K562 (cell line): ENCODE measurements at regions not wholly inside any gene's neighbourhood (a gene's known extent, or its start where the extent isn't known, plus 50 kb on each side); places are given as distances from the start of the nearest gene placed in this dataset.

ENCODE experiments used
- ATAC-seq: fragments of 200-7000 bp; cut with Tn5 transposase; 3 replicates; pipeline ENCODE4 v1.9.1; 2020; ENCODE audit warnings: moderate library complexity
- BruUV-seq: library from RNA; stranded (reverse); fragments of 400-500 nt; replicated peaks from 2 replicates; lab custom pipeline; 2021; lab: Mats Ljungman, UMichigan
- CTCF ChIA-PET: fragments of 300-600 bp; formaldehyde crosslinking; extraction: SDS; loops from one replicate; lab custom pipeline; 2021; ENCODE audit warnings: low intra/inter-chr PET ratio; lab: Yijun Ruan, JAX
- POLR2A ChIA-PET: fragments of 300-600, 350-650 bp; sonication (Branson Sonifier 250); formaldehyde crosslinking; extraction: SDS; loops from one replicate; lab custom pipeline; 2021; ENCODE audit warnings: antibody characterized with exemption, inconsistent platforms; lab: Yijun Ruan, JAX
- DNase-seq, 4 experiments: peaks; one replicate each; pipeline versions ENCODE4 v3.0.0 to v3.0.0-alpha.2; 2011 to 2018; ENCODE audit warnings: low spot score in 3 of 4, mixed read lengths in 3 of 4; ENCODE audit errors: extremely low read depth in 1 of 4
- FAIRE-seq: peaks from 2 replicates; lab custom pipeline; 2011; peaks lifted over from hg19 to GRCh38; lab: Jason Lieb, UNC
- H2AFZ ChIP-seq: 2 replicates; pipeline ENCODE4 v1.6.0; 2011; ENCODE audit warnings: low read depth, low read length, control low read depth, inconsistent platforms
- H3K27ac ChIP-seq: fragments of 200-600 bp; 3 replicates; pipeline ENCODE4 v1.8.0; 2011; ENCODE audit warnings: low read depth, mild to moderate bottlenecking, control low read depth, inconsistent platforms, low read length, moderate library complexity, mixed read lengths; ENCODE audit errors: extremely low read depth
- H3K27me3 ChIP-seq, 2 experiments: fragments of 300-600 bp in 1 of 2; 2 replicates in 1 of 2; 3 replicates in 1 of 2; pipeline versions ENCODE4 v1.6.0 to v1.8.0; 2011; ENCODE audit warnings: inconsistent platforms in 2 of 2, low read length in 2 of 2, mild to moderate bottlenecking in 1 of 2, mixed read lengths in 1 of 2, moderate library complexity in 1 of 2; ENCODE audit not compliant: control insufficient read depth in 2 of 2, insufficient read depth in 2 of 2
- H3K36me3 ChIP-seq: fragments of 300-600 bp; 3 replicates; pipeline ENCODE4 v1.8.0; 2011; ENCODE audit warnings: mild to moderate bottlenecking, low read length, inconsistent platforms; ENCODE audit not compliant: control insufficient read depth, insufficient read depth
- H3K4me1 ChIP-seq, 2 experiments: fragments of 200-600 bp in 1 of 2; replicated peaks in 1 of 2; 2 replicates in 1 of 2; 3 replicates in 1 of 2; pipeline versions ENCODE4 v1.5.1 to v1.8.0; 2011; ENCODE audit warnings: inconsistent platforms in 2 of 2, low read length in 2 of 2, mild to moderate bottlenecking in 1 of 2, mixed read lengths in 1 of 2, moderate library complexity in 1 of 2; ENCODE audit not compliant: control insufficient read depth in 2 of 2, insufficient read depth in 2 of 2
- H3K4me2 ChIP-seq: 2 replicates; pipeline ENCODE4 v1.6.1; 2011; ENCODE audit warnings: low read length, control low read depth, inconsistent platforms, mixed read lengths; ENCODE audit not compliant: insufficient read depth
- H3K4me3 ChIP-seq: fragments of 200-600 bp; sonication (generic), shearing (Covaris generic); 2 replicates; pipeline ENCODE4 v1.5.1; 2016; ENCODE audit warnings: control low read depth, inconsistent platforms
- H3K79me2 ChIP-seq: fragments of 200-600 bp; 3 replicates; pipeline ENCODE4 v1.8.0; 2011; ENCODE audit warnings: low read length, inconsistent platforms; ENCODE audit not compliant: control insufficient read depth, insufficient read depth
- H3K9ac ChIP-seq, 2 experiments: 2 replicates each; pipeline versions ENCODE4 v1.6.0 to v1.6.1; 2011; ENCODE audit warnings: low read depth in 2 of 2, low read length in 2 of 2, control low read depth in 1 of 2, inconsistent platforms in 1 of 2, mild to moderate bottlenecking in 1 of 2, mixed read lengths in 1 of 2; ENCODE audit not compliant: insufficient read depth in 1 of 2
- H3K9me1 ChIP-seq: one replicate; pipeline ENCODE4 v1.6.0; 2011; ENCODE audit warnings: inconsistent platforms, mild to moderate bottlenecking, low read length, moderate library complexity; ENCODE audit not compliant: control insufficient read depth, insufficient read depth
- H3K9me3 ChIP-seq: replicated peaks from 2 replicates; pipeline ENCODE4 v1.5.1; 2011; ENCODE audit warnings: low read depth, low read length, inconsistent platforms; ENCODE audit not compliant: control insufficient read depth, insufficient read depth
- H4K20me1 ChIP-seq: replicated peaks from 2 replicates; pipeline ENCODE4 v1.6.1; 2011; ENCODE audit warnings: low read length, inconsistent platforms, mixed read lengths; ENCODE audit not compliant: control insufficient read depth, insufficient read depth
- DLX4 ChIP-seq: fragments of 250-450 bp; sonication (Bioruptor Pico); IDR thresholded peaks from 2 replicates; pipeline ENCODE4 v1.6.1; 2021; ENCODE audit warnings: mild to moderate bottlenecking
- WGBS: fragments of 100-300 bp; shearing (Covaris generic); methylation state at CpG from one replicate; pipeline ENCODE4 v1.1.6; 2016; ENCODE audit warnings: low coverage, mixed read lengths; ENCODE audit not compliant: insufficient coverage; ENCODE audit errors: missing lambda C conversion rate; 5-methylcytosine and 5-hydroxymethylcytosine counted together
- in situ Hi-C: fragments of 300-500 bp; cut with MboI; formaldehyde crosslinking; loops from 4 replicates; pipeline ENCODE4 v1.15.0; 2018; ENCODE audit warnings: inconsistent platforms, mixed read lengths
- intact Hi-C: fragments of 100-400 bp; cut with micrococcal nuclease; formaldehyde crosslinking; loops from 2 replicates; pipeline ENCODE4 v1.14.2; 2022
- TF ChIP-seq, protein P1 (sequence below), 2 experiments: fragments of 150-350 bp in 1 of 2; IDR thresholded peaks; 2 replicates each; pipeline ENCODE4 v1.6.1; 2012 to 2016; ENCODE audit warnings: low read depth in 2 of 2, low read length in 2 of 2, mild to moderate bottlenecking in 1 of 2, moderate library complexity in 1 of 2

DNA sequence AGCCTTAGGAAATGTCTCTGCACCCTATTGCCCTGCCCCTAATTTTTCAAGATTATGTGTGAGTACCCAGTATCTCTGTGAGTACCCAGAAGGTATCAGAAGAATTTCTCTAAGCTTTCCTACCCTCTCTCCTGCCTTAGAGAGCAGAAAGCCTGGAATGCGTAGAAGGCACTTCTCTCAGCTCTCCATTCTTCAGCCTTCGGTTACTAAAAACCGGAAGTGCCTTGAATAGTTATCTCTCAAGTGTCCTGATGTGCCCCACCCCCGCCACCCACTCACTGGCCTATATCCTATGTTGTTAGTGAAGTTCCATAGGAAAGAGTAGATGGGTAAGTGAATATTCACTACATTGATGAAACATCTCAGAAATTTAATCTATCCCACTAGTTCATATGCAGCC is 210.7 kb upstream of the CDH10 start:
- Histone ChIP-seq H3K27me3 (no peaks in the 10 kb centered on the region), H3K36me3 (no peaks in the 10 kb centered on the region), H2AFZ (no peak overlapping the region), H3K4me1 (no peaks in the 10 kb centered on the region), H3K4me2 (no peak overlapping the region), H3K9me1 (no peaks in the 10 kb centered on the region), H4K20me1 (no peaks in the 10 kb centered on the region), H3K9me3 (no peaks in the 10 kb centered on the region), H3K4me3 (no peak overlapping the region), H3K79me2 (no peaks in the 10 kb centered on the region), H3K27ac (no peak overlapping the region), H3K9ac (no peak overlapping the region)
- ChIA-PET POLR2A (no interaction called here), CTCF (no interaction called here)
- TF ChIP-seq DLX4 (CRISPR knock-in tag), result no peak
- TF ChIP-seq, protein P1, sequence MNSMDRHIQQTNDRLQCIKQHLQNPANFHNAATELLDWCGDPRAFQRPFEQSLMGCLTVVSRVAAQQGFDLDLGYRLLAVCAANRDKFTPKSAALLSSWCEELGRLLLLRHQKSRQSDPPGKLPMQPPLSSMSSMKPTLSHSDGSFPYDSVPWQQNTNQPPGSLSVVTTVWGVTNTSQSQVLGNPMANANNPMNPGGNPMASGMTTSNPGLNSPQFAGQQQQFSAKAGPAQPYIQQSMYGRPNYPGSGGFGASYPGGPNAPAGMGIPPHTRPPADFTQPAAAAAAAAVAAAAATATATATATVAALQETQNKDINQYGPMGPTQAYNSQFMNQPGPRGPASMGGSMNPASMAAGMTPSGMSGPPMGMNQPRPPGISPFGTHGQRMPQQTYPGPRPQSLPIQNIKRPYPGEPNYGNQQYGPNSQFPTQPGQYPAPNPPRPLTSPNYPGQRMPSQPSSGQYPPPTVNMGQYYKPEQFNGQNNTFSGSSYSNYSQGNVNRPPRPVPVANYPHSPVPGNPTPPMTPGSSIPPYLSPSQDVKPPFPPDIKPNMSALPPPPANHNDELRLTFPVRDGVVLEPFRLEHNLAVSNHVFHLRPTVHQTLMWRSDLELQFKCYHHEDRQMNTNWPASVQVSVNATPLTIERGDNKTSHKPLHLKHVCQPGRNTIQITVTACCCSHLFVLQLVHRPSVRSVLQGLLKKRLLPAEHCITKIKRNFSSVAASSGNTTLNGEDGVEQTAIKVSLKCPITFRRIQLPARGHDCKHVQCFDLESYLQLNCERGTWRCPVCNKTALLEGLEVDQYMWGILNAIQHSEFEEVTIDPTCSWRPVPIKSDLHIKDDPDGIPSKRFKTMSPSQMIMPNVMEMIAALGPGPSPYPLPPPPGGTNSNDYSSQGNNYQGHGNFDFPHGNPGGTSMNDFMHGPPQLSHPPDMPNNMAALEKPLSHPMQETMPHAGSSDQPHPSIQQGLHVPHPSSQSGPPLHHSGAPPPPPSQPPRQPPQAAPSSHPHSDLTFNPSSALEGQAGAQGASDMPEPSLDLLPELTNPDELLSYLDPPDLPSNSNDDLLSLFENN (IDR thresholded peaks at IDR 0.05; ENCODE audit: low read depth in 2 of 2, low read length in 2 of 2), result no peak
- FAIRE-seq, result no peak
- no TSS peak for BruUV-seq
- no peak for DNase-seq
- intact Hi-C loops, result no loop called here
- no peak for ATAC-seq
- in situ Hi-C loops, result no loop called here
- WGBS, result 0% methylated on average over 4 of the region's 4 CpGs
